H1 (cell line): ENCODE measurements at regions not wholly inside any gene's neighbourhood (a gene's known extent, or its start where the extent isn't known, plus 50 kb on each side); places are given as distances from the start of the nearest gene placed in this dataset.
A peak's percentile ranks its signal among the peaks of the same experiment; 100 is the strongest.

Source experiments
- CTCF ChIA-PET: fragments of 300-600 bp; sonication (Branson Sonifier 250); formaldehyde crosslinking; loops from one replicate; lab custom pipeline; 2021; ENCODE audit not compliant: partially characterized antibody; lab: Charles Lee
- POLR2A ChIA-PET: fragments of 300-600 bp; sonication (Branson Sonifier 250); formaldehyde crosslinking; loops from one replicate; lab custom pipeline; 2021; ENCODE audit warnings: inconsistent platforms; ENCODE audit not compliant: partially characterized antibody; lab: Charles Lee
- DNase-seq, 2 experiments: peaks; one replicate each; pipeline versions ENCODE4 v3.0.0 to v3.0.0-alpha.2; 2010 to 2022; ENCODE audit warnings: low spot score in 2 of 2, low read depth in 1 of 2, mixed read lengths in 1 of 2
- FAIRE-seq: peaks from 2 replicates; lab custom pipeline; 2011; peaks lifted over from hg19 to GRCh38; lab: Jason Lieb, UNC
- H2AFZ ChIP-seq: 2 replicates; pipeline ENCODE4 v1.8.1; 2012; ENCODE audit warnings: low read length, inconsistent platforms
- H2AK5ac ChIP-seq: 2 replicates; pipeline ENCODE4 v1.6.1; 2013; ENCODE audit warnings: low read depth, low read length
- H2BK120ac ChIP-seq: replicated peaks from 2 replicates; pipeline ENCODE3; 2013; ENCODE audit warnings: low read depth, low read length, inconsistent platforms
- H2BK12ac ChIP-seq: 2 replicates; pipeline ENCODE4 v1.6.1; 2013; ENCODE audit warnings: low read depth, low read length
- H2BK15ac ChIP-seq: 2 replicates; pipeline ENCODE4 v1.6.1; 2013; ENCODE audit warnings: low read length
- H2BK20ac ChIP-seq: 2 replicates; pipeline ENCODE4 v1.6.1; 2013; ENCODE audit warnings: low read length
- H2BK5ac ChIP-seq: 2 replicates; pipeline ENCODE4 v1.6.1; 2013; ENCODE audit warnings: low read depth, low read length
- H3K14ac ChIP-seq: 2 replicates; pipeline ENCODE4 v1.6.1; 2013; ENCODE audit warnings: inconsistent platforms; ENCODE audit not compliant: insufficient read length
- H3K18ac ChIP-seq: 2 replicates; pipeline ENCODE4 v1.6.1; 2013; ENCODE audit warnings: low read length; ENCODE audit errors: extremely low read depth
- H3K23ac ChIP-seq: 2 replicates; pipeline ENCODE4 v1.6.1; 2013; ENCODE audit warnings: inconsistent platforms; ENCODE audit not compliant: insufficient read length
- H3K23me2 ChIP-seq: 2 replicates; pipeline ENCODE4 v1.6.1; 2013; ENCODE audit warnings: low read depth, low read length
- H3K27ac ChIP-seq: 2 replicates; pipeline ENCODE4 v1.6.1; 2011; ENCODE audit warnings: low read depth, low read length, inconsistent platforms
- H3K27me3 ChIP-seq, 4 experiments: replicated peaks in 1 of 4; 1 replicate in 1 of 4; 2 replicates in 3 of 4; pipeline versions ENCODE4 v1.6.1 to v1.8.1; 2011 to 2013; ENCODE audit warnings: low read length in 3 of 4, mild to moderate bottlenecking in 3 of 4, inconsistent platforms in 2 of 4, mixed read lengths in 2 of 4, moderate library complexity in 1 of 4; ENCODE audit not compliant: control insufficient read depth in 3 of 4, insufficient read depth in 3 of 4; ENCODE audit errors: extremely low read depth in 1 of 4
- H3K36me3 ChIP-seq, 4 experiments: 2 replicates each; pipeline versions ENCODE4 v1.6.1 to v1.8.1; 2011 to 2013; ENCODE audit warnings: mild to moderate bottlenecking in 4 of 4, low read length in 3 of 4, moderate library complexity in 2 of 4, control low read depth in 1 of 4, inconsistent platforms in 1 of 4; ENCODE audit not compliant: insufficient read depth in 4 of 4, control insufficient read depth in 2 of 4
- H3K4ac ChIP-seq: replicated peaks from 2 replicates; pipeline ENCODE3; 2013; ENCODE audit warnings: low read length, low read depth, mixed read lengths, inconsistent platforms; ENCODE audit not compliant: insufficient read length
- H3K4me1 ChIP-seq, 4 experiments: replicated peaks in 1 of 4; 1 replicate in 1 of 4; 2 replicates in 3 of 4; pipeline versions ENCODE4 v1.6.1 to v1.8.1; 2011 to 2013; ENCODE audit warnings: low read length in 3 of 4, inconsistent platforms in 2 of 4, mixed read lengths in 1 of 4; ENCODE audit not compliant: insufficient read depth in 4 of 4, control insufficient read depth in 3 of 4
- H3K4me2 ChIP-seq, 2 experiments: 2 replicates each; pipeline versions ENCODE4 v1.6.1 to v1.8.1; 2011 to 2013; ENCODE audit warnings: low read depth in 2 of 2, low read length in 2 of 2, control low read depth in 1 of 2, inconsistent platforms in 1 of 2, mild to moderate bottlenecking in 1 of 2; ENCODE audit not compliant: insufficient read depth in 1 of 2
- H3K4me3 ChIP-seq, 4 experiments: fragments of 200-600, 300-600 bp in 1 of 4; sonication (generic), shearing (Covaris generic), sonication (Bioruptor Twin) in 1 of 4; 2 replicates each; pipeline versions ENCODE4 v1.5.1 to v1.8.1; 2011 to 2016; ENCODE audit warnings: low read length in 4 of 4, low read depth in 3 of 4, control low read depth in 2 of 4, inconsistent platforms in 2 of 4, mild to moderate bottlenecking in 2 of 4, mixed read lengths in 1 of 4, moderate library complexity in 1 of 4; ENCODE audit not compliant: insufficient read depth in 2 of 4; ENCODE audit errors: extremely low read depth in 1 of 4
- H3K56ac ChIP-seq: replicated peaks from 2 replicates; pipeline ENCODE3; 2013; ENCODE audit warnings: low read depth, mild to moderate bottlenecking, mixed read lengths, low read length, inconsistent platforms; ENCODE audit not compliant: insufficient read length
- H3K79me1 ChIP-seq: 2 replicates; pipeline ENCODE4 v1.6.1; 2013; ENCODE audit warnings: low read depth, low read length, control low read depth
- H3K79me2 ChIP-seq, 2 experiments: 2 replicates each; pipeline versions ENCODE4 v1.6.1 to v1.8.1; 2012 to 2013; ENCODE audit warnings: low read length in 2 of 2, mild to moderate bottlenecking in 2 of 2, inconsistent platforms in 1 of 2; ENCODE audit not compliant: insufficient read depth in 2 of 2, control insufficient read depth in 1 of 2
- H3K9ac ChIP-seq, 4 experiments: replicated peaks in 1 of 4; 1 replicate in 1 of 4; 2 replicates in 3 of 4; pipeline versions ENCODE4 v1.6.1 to v1.8.1; 2011 to 2013; ENCODE audit warnings: low read depth in 3 of 4, low read length in 3 of 4, control low read depth in 2 of 4, mild to moderate bottlenecking in 2 of 4, moderate library complexity in 2 of 4, inconsistent platforms in 1 of 4; ENCODE audit errors: extremely low read depth in 1 of 4
- H3K9me3 ChIP-seq, 2 experiments: 2 replicates each; pipeline versions ENCODE4 v1.6.1 to v1.8.1; 2012 to 2013; ENCODE audit warnings: mild to moderate bottlenecking in 2 of 2, moderate library complexity in 2 of 2, control low read depth in 1 of 2, inconsistent platforms in 1 of 2, low read depth in 1 of 2, low read length in 1 of 2, mixed read lengths in 1 of 2; ENCODE audit not compliant: insufficient read depth in 2 of 2
- H4K20me1 ChIP-seq, 2 experiments: replicated peaks in 1 of 2; 2 replicates each; pipeline versions ENCODE3 to v1.8.1; 2011 to 2013; ENCODE audit warnings: inconsistent platforms in 2 of 2, low read length in 2 of 2, mild to moderate bottlenecking in 1 of 2; ENCODE audit not compliant: insufficient read depth in 2 of 2, control insufficient read depth in 1 of 2
- H4K5ac ChIP-seq: 2 replicates; pipeline ENCODE4 v1.6.1; 2013; ENCODE audit warnings: low read length, low read depth, mixed read lengths, inconsistent platforms; ENCODE audit not compliant: insufficient read length
- H4K8ac ChIP-seq: 2 replicates; pipeline ENCODE4 v1.8.0; 2013; ENCODE audit warnings: mild to moderate bottlenecking, moderate library complexity, low read length, inconsistent platforms; ENCODE audit not compliant: insufficient read depth; ENCODE audit errors: extremely low read depth
- H4K91ac ChIP-seq: replicated peaks from 2 replicates; pipeline ENCODE3; 2013; ENCODE audit warnings: low read length, mixed read lengths, inconsistent platforms; ENCODE audit not compliant: insufficient read length
- CREB1 ChIP-seq: IDR thresholded peaks from 2 replicates; pipeline ENCODE4 v1.6.1; 2012; ENCODE audit warnings: inconsistent platforms
- NANOG ChIP-seq: IDR thresholded peaks from 2 replicates; pipeline ENCODE4 v1.6.1; 2011; ENCODE audit warnings: low read length, low read depth, mild to moderate bottlenecking, inconsistent platforms; ENCODE audit not compliant: insufficient read depth, poor library complexity, severe bottlenecking
- POLR2AphosphoS5 ChIP-seq: IDR thresholded peaks from 2 replicates; pipeline ENCODE4 v1.6.1; 2011; ENCODE audit warnings: low read depth, low read length
- RFX5 ChIP-seq: IDR thresholded peaks from 2 replicates; pipeline ENCODE4 v1.6.1; 2011; ENCODE audit warnings: low read depth, low read length, improper control_type of control experiment, borderline replicate concordance
- RNF2 ChIP-seq: fragments of 200-900, 300-1000 bp; sonication (generic); IDR thresholded peaks from 2 replicates; pipeline ENCODE4 v1.7.1; 2016; ENCODE audit warnings: borderline replicate concordance, low read depth, mild to moderate bottlenecking, antibody characterized with exemption, low read length; ENCODE audit not compliant: poor library complexity, severe bottlenecking; ENCODE audit errors: missing control alignments
- TEAD4 ChIP-seq: IDR thresholded peaks from 2 replicates; pipeline ENCODE4 v1.6.1; 2012; ENCODE audit warnings: low read depth, low read length, inconsistent platforms, mixed read lengths
- WGBS, 2 experiments: shearing (Covaris generic) in 1 of 2; methylation state at CpG; one replicate each; pipeline versions ENCODE4 v1.1.6 to v1.1.7; 2013 to 2015; ENCODE audit warnings: low lambda C conversion rate in 2 of 2, mixed read lengths in 2 of 2, inconsistent platforms in 1 of 2, low coverage in 1 of 2, missing lambda C conversion rate in 1 of 2; ENCODE audit not compliant: insufficient replicate concordance in 2 of 2, insufficient coverage in 1 of 2, insufficient read length in 1 of 2; ENCODE audit errors: extremely low coverage in 1 of 2, missing lambda C conversion rate in 1 of 2; 5-methylcytosine and 5-hydroxymethylcytosine counted together
- TF ChIP-seq, protein P1 (sequence below): IDR thresholded peaks from 2 replicates; pipeline ENCODE4 v1.6.1; 2012; ENCODE audit warnings: inconsistent platforms
- TF ChIP-seq, protein P2 (sequence below): IDR thresholded peaks from 2 replicates; pipeline ENCODE4 v1.6.1; 2011; ENCODE audit warnings: low read depth, mild to moderate bottlenecking, low read length; ENCODE audit not compliant: insufficient read depth

DNA sequence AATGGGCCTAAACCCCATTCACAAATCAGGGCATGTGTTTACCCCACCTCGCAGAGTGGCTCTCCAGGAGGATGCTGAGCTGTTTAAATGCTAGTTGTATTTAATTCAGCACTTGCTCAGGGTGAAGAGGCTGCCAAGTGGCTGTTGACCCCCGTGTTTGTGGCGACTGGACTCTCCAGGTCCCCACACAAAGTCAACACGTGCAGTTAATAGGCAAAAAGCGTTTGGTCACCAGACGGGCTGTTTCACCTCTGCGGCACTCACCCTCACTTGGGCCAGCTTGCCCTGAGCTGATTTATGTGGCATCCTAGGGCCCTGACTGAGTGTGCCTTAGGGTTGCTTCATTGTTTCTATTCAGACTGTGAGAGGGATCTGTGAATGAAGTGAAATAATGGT lies 152.3 kb downstream of the GAS1 start:
- Histone ChIP-seq H3K18ac (peak overlapping the region; percentile 14; the same call in 1 of the 2 replicates), H4K5ac (no peak overlapping the region), H3K4me1 (peaks cover 4 to 13% (median 8%) of the 10 kb centered on the region in 4 experiments), H3K27me3 (no peaks in the 10 kb centered on the region), H3K9ac (no peak overlapping the region), H3K4ac (no peak overlapping the region), H3K4me2 (peak overlapping the region; percentile 33; a peak in 3 of 4 replicates)
- 51% methylated on average over 7 of the region's 7 CpGs; no CpG with 5 or more reads in 1 of the 2 experiments for WGBS, 2 experiments
- TF ChIP-seq CREB1, result no peak
- no peak for TF ChIP-seq TEAD4
- no peak for TF ChIP-seq RFX5
- TF ChIP-seq RNF2, result no peak
- TF ChIP-seq, protein P1, sequence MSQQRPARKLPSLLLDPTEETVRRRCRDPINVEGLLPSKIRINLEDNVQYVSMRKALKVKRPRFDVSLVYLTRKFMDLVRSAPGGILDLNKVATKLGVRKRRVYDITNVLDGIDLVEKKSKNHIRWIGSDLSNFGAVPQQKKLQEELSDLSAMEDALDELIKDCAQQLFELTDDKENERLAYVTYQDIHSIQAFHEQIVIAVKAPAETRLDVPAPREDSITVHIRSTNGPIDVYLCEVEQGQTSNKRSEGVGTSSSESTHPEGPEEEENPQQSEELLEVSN, result no peak
- TF ChIP-seq, protein P2, sequence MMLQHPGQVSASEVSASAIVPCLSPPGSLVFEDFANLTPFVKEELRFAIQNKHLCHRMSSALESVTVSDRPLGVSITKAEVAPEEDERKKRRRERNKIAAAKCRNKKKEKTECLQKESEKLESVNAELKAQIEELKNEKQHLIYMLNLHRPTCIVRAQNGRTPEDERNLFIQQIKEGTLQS, result no peak
- TF ChIP-seq POLR2AphosphoS5, result no peak
- TF ChIP-seq NANOG, result no peak
- TF ChIP-seq, all 59 proteins: peak for 0
- Histone ChIP-seq H4K20me1 (peaks cover 0 to 2% of the 10 kb centered on the region in 2 experiments), H4K91ac (no peak overlapping the region), H2AFZ (peak overlapping the region; percentile 92), H2BK15ac (no peak overlapping the region), H3K23ac (no peak overlapping the region), H3K14ac (no peak overlapping the region), H2BK5ac (no peak overlapping the region), H4K8ac (no peak overlapping the region), H3K27ac (no peak overlapping the region), H2BK120ac (no peak overlapping the region), H2BK20ac (no peak overlapping the region), H3K79me1 (no peaks in the 10 kb centered on the region), H3K23me2 (no peaks in the 10 kb centered on the region), H3K36me3 (no peaks in the 10 kb centered on the region), H3K56ac (no peak overlapping the region), H2AK5ac (no peak overlapping the region), H3K79me2 (no peaks in the 10 kb centered on the region), H3K4me3 (peak overlapping the region in 1 of 4 experiments; percentile 13; a peak in 1 of 8 replicates), H2BK12ac (no peak overlapping the region), H3K9me3 (no peaks in the 10 kb centered on the region)
- ChIA-PET POLR2A (no interaction called here), CTCF (interaction anchor here (0.7 to 4.0 kb wide), 4 partner anchors 15 to 184 kb away, joined by 3 to 15 read pairs (median 4); no protein-coding TSS in a partner anchor)
- FAIRE-seq, result no peak
- no peak for DNase-seq
